Loucy (cell line): ENCODE measurements at regions not wholly inside any gene's neighbourhood (a gene's known extent, or its start where the extent isn't known, plus 50 kb on each side); places are given as distances from the start of the nearest gene placed in this dataset.

Source experiments
- H2AFZ ChIP-seq: fragments of 200-600 bp; sonication (generic); 2 replicates; pipeline ENCODE4 v1.6.0; 2016; ENCODE audit warnings: antibody characterized with exemption, mild to moderate bottlenecking, low read length, moderate library complexity
- H3F3A ChIP-seq: fragments of 200-600 bp; 2 replicates; pipeline ENCODE4 v1.6.0; 2016; ENCODE audit warnings: antibody characterized with exemption, low read depth, mild to moderate bottlenecking
- H3K27me3 ChIP-seq: fragments of 200-600 bp; sonication (generic); 2 replicates; pipeline ENCODE4 v1.6.1; 2014; ENCODE audit warnings: low read length, mild to moderate bottlenecking; ENCODE audit not compliant: insufficient read depth, poor library complexity, severe bottlenecking
- H3K36me3 ChIP-seq: fragments of 200-600 bp; sonication (generic); 2 replicates; pipeline ENCODE4 v1.6.1; 2016; ENCODE audit warnings: low read length; ENCODE audit not compliant: insufficient read depth
- H3K4me1 ChIP-seq: fragments of 200-600 bp; sonication (generic); 2 replicates; pipeline ENCODE4 v1.5.1; 2014; ENCODE audit warnings: low read length, mild to moderate bottlenecking; ENCODE audit not compliant: insufficient read depth, poor library complexity, severe bottlenecking
- H3K4me2 ChIP-seq: fragments of 200-600 bp; sonication (generic); 2 replicates; pipeline ENCODE4 v1.6.0; 2014; ENCODE audit warnings: antibody characterized with exemption, low read length, low read depth, mild to moderate bottlenecking; ENCODE audit not compliant: poor library complexity, severe bottlenecking
- H3K4me3 ChIP-seq: fragments of 200-600 bp; sonication (generic); 2 replicates; pipeline ENCODE4 v1.5.1; 2014; ENCODE audit warnings: low read length, mild to moderate bottlenecking, mixed read lengths; ENCODE audit not compliant: poor library complexity, severe bottlenecking
- H3K79me2 ChIP-seq: fragments of 200-600 bp; sonication (generic); 2 replicates; pipeline ENCODE4 v1.6.1; 2014; ENCODE audit warnings: low read length; ENCODE audit not compliant: insufficient read depth
- H3K9ac ChIP-seq: fragments of 200-600 bp; sonication (generic); 2 replicates; pipeline ENCODE4 v1.6.0; 2014; ENCODE audit warnings: mild to moderate bottlenecking, low read depth, low read length, moderate library complexity; ENCODE audit not compliant: poor library complexity, severe bottlenecking
- H3K9me2 ChIP-seq: fragments of 200-600 bp; sonication (generic); replicated peaks from 2 replicates; pipeline ENCODE4 v1.6.1; 2016; ENCODE audit warnings: low read depth, low read length, mixed read lengths
- H3K9me3 ChIP-seq: fragments of 200-600 bp; sonication (generic); 2 replicates; pipeline ENCODE4 v1.6.1; 2014; ENCODE audit warnings: mild to moderate bottlenecking, antibody characterized with exemption, low read length, low read depth; ENCODE audit not compliant: insufficient read depth
- H4K20me1 ChIP-seq: fragments of 200-600 bp; sonication (generic); 2 replicates; pipeline ENCODE4 v1.6.0; 2014; ENCODE audit warnings: antibody characterized with exemption, low read length, mild to moderate bottlenecking; ENCODE audit not compliant: insufficient read depth, poor library complexity, severe bottlenecking
- CTCF ChIP-seq: fragments of 200-600 bp; sonication (generic); conservative IDR thresholded peaks from 2 replicates; pipeline ENCODE4 v1.5.1; 2014; ENCODE audit warnings: mild to moderate bottlenecking, antibody characterized with exemption, low read length
- EZH2phosphoT487 ChIP-seq: fragments of 200-600 bp; IDR thresholded peaks from 2 replicates; pipeline ENCODE4 v1.6.1; 2018; ENCODE audit warnings: antibody characterized with exemption, mild to moderate bottlenecking, moderate library complexity, borderline replicate concordance

GRCh38 chrX:25202827-25203226 is 187.1 kb upstream of the ARX start:
- Histone ChIP-seq H3K9ac (no peak overlapping the region), H3F3A (no peaks in the 10 kb centered on the region), H3K79me2 (no peaks in the 10 kb centered on the region), H3K9me3 (no peaks in the 10 kb centered on the region), H2AFZ (no peak overlapping the region), H4K20me1 (no peaks in the 10 kb centered on the region), H3K4me1 (no peaks in the 10 kb centered on the region), H3K4me3 (no peak overlapping the region), H3K27me3 (no peaks in the 10 kb centered on the region), H3K9me2 (no peaks in the 10 kb centered on the region), H3K36me3 (no peaks in the 10 kb centered on the region), H3K4me2 (no peak overlapping the region)
- TF ChIP-seq CTCF: no peak
- no peak for TF ChIP-seq EZH2phosphoT487

- H3K4me2 ChIP-seq: no peak overlapping the region
Observed at GRCh38 chrX:25198891-25199290, 183.1 kb upstream of the ARX start.

GRCh38 chrX:25198253-25198652 is 182.5 kb upstream of the ARX start:
- H3K36me3 ChIP-seq: no peaks in the 10 kb centered on the region
- no peaks in the 10 kb centered on the region for H3F3A ChIP-seq
- H3K27me3 ChIP-seq: no peaks in the 10 kb centered on the region
- no peak overlapping the region for H3K4me2 ChIP-seq
- H2AFZ ChIP-seq: no peak overlapping the region
- no peaks in the 10 kb centered on the region for H3K9me3 ChIP-seq
- H3K4me3 ChIP-seq: no peak overlapping the region
- H3K4me1 ChIP-seq: no peaks in the 10 kb centered on the region
- H4K20me1 ChIP-seq: no peaks in the 10 kb centered on the region
- TF ChIP-seq EZH2phosphoT487: no peak
- no peak for TF ChIP-seq CTCF
- no peaks in the 10 kb centered on the region for H3K9me2 ChIP-seq
- H3K9ac ChIP-seq: no peak overlapping the region
- H3K79me2 ChIP-seq: no peaks in the 10 kb centered on the region

More at GRCh38 chrX:25198891-25199290, 183.1 kb upstream of the ARX start:
- no peak for TF ChIP-seq EZH2phosphoT487
- no peak for TF ChIP-seq CTCF
- H3K9me2 ChIP-seq: no peaks in the 10 kb centered on the region
- H4K20me1 ChIP-seq: no peaks in the 10 kb centered on the region
- no peak overlapping the region for H2AFZ ChIP-seq
- H3F3A ChIP-seq: no peaks in the 10 kb centered on the region
- H3K36me3 ChIP-seq: no peaks in the 10 kb centered on the region
- H3K9ac ChIP-seq: no peak overlapping the region
- H3K9me3 ChIP-seq: no peaks in the 10 kb centered on the region
- H3K27me3 ChIP-seq: no peaks in the 10 kb centered on the region
- no peak overlapping the region for H3K4me3 ChIP-seq
- H3K79me2 ChIP-seq: no peaks in the 10 kb centered on the region
- H3K4me1 ChIP-seq: no peaks in the 10 kb centered on the region
